ENCODE measurements at regions not wholly inside any gene's neighbourhood (a gene's known extent, or its start where the extent isn't known, plus 50 kb on each side); places are given as distances from the start of the nearest gene placed in this dataset.

GRCh38 chr2:147174824-147175254 is 670.0 kb upstream of the ACVR2A start:
- TF ChIP-seq RAD21 (IDR thresholded peaks at IDR 0.05; ENCODE audit: low read depth) (no peak), POLR2A (IDR thresholded peaks at IDR 0.05; ENCODE audit: borderline replicate concordance, extremely low read depth, insufficient read depth, insufficient read length) (no peak), EZH2phosphoT487 (IDR thresholded peaks at IDR 0.05; ENCODE audit: borderline replicate concordance) (no peak), SIN3A (IDR thresholded peaks at IDR 0.05; ENCODE audit: low read depth) (no peak), EZH2 (IDR thresholded peaks at IDR 0.05) (no peak), CTCF (IDR thresholded peaks at IDR 0.05 in 2 of 3, conservative IDR thresholded peaks at IDR 0.05 in 1 of 3; ENCODE audit: borderline replicate concordance in 1 of 3, insufficient read depth in 1 of 3, low read depth in 2 of 3, low read length in 2 of 3) (no peak), POLR2AphosphoS5 (IDR thresholded peaks at IDR 0.05; ENCODE audit: low read depth, low read length) (no peak)
